ENCODE measurements at regions not wholly inside any gene's neighbourhood (a gene's known extent, or its start where the extent isn't known, plus 50 kb on each side); places are given as distances from the start of the nearest gene placed in this dataset.
"Not testable (repeated sequence)": the region's sequence is repeated elsewhere in the genome, so short reads cannot be mapped to it uniquely, and the experiment has no call there.

- DNase-seq (ENCODE audit: low read depth); H3K4me3 ChIP-seq (ENCODE audit: low read depth, low read length): not testable (repeated sequence)
Measured at GRCh38 chr1:146287881-146288280, 59.1 kb upstream of the NOTCH2NLA start.

DNA sequence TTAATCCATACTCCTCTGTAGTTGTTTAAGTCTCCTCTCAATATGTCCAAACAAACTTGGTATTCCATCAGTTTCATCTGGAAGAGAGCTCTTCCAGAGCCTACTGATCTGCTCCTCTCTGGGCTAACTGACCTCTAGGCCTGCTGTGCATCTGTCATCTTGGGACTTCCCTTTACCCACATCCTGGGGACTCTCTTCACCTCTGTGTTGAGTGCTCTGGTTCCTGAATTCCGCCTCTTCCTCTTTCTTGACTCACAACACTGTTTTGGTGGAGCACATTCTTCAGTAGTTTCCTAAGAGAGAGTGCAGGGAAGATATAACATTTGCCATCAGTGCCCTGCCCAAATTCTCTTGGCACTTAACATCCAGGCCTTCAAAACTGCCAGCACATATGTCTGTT is 55.9 kb upstream of the NOTCH2NLA start:
- not testable (repeated sequence) for DNase-seq (ENCODE audit: low read depth); H3K4me3 ChIP-seq (ENCODE audit: low read depth, low read length)

- DNase-seq (ENCODE audit: low read depth); H3K4me3 ChIP-seq (ENCODE audit: low read depth, low read length): not testable (repeated sequence)
Measured at GRCh38 chr1:146283527-146283880, 54.7 kb upstream of the NOTCH2NLA start.

DNA sequence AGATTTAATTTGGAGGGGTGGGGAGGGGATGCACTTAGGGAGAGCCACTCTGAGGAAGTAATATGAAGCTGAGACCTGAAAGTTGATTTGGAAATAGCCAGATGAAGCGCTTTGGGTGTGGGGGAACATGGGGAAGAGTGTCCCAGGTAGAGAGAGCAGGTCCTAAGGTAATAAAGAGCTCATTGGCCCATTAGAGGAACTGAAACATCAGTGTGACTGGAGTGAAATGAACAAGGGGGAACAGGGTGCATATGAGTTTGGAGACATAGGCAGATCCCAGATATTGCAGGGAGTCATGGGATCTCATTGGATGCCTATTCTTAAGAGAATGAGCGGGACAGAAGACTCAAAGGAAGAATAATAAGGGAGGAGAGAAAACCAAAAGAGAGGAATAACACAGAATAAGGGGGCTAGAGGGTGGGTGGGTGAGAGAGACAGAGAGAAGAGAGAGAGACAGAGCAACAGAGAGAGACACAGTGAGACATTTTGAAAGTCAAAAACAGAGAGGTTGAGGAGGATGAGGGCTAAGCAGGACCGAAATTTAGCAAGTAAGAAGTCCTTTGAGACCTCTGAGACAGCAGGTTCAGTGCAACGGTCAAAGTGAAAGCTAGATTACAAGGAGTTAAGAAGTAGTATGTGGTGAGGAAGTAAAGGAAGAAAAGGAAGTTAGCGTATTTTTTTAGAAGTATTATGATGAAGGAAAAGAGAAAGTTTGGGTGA is 54.1 kb upstream of the NOTCH2NLA start:
- DNase-seq (ENCODE audit: low read depth); H3K4me3 ChIP-seq (ENCODE audit: low read depth, low read length): not testable (repeated sequence)

DNA sequence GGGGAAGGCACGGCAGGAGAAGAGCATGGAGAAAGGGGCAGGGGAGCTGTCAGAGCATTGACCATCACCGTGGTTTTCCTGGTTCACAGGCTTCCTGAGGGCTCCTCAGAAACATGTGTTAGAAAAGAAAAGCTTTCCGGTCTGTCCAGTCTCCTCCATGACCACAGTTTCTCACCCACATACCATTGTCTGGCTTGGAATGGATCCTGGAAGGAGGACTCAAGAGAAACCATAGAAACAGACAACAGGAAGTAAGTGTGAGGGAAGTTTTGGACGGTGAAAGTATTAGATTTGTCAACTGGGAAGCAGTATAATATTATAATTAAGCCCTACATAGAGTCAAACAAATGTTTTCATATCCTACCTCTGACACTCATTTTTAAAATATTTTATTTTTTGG is 52.7 kb upstream of the NOTCH2NLA start:
- not testable (repeated sequence) for DNase-seq (ENCODE audit: low read depth)

DNA sequence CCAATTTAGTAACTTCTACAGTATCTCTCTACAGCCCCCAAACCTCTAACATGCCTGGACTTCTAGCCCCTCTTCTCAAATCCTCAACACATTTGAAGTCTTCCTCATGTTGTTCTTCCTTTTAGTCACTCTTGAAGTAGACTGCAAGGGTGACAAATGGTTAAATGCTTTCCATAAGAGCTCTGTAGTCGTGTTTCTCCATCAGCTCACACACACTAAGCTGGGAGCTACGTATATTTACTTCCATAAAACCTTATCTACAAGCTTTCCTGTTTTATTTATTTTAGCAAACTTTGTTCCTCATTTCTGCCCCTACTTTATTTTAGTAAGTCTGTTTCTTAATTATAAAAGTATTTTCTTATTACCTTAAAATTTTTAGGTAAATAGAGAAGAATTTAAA is 49.9 kb upstream of the NOTCH2NLA start:
- not testable (repeated sequence) for DNase-seq (ENCODE audit: low read depth)

More for the DNA sequence above, 52.7 kb upstream of the NOTCH2NLA start:
- not testable (repeated sequence) for H3K4me3 ChIP-seq (ENCODE audit: low read depth, low read length)

More for the DNA sequence above, 49.9 kb upstream of the NOTCH2NLA start:
- H3K4me3 ChIP-seq (ENCODE audit: low read depth, low read length): not testable (repeated sequence)
